Fibroblast of skin of abdomen (primary cell): ENCODE measurements at regions not wholly inside any gene's neighbourhood (a gene's known extent, or its start where the extent isn't known, plus 50 kb on each side); places are given as distances from the start of the nearest gene placed in this dataset.

Experiments
- DNase-seq: peaks from one replicate; pipeline ENCODE4 v3.0.0-alpha.2; 2013

GRCh38 chr4:30350288-30350687 is 369.9 kb upstream of the PCDH7 start:
- no peak for DNase-seq

- DNase-seq, result no peak
These were observed 365.6 kb upstream of the PCDH7 start for GRCh38 chr4:30354605-30355004.

GRCh38 chr4:30362436-30362835 is 357.7 kb upstream of the PCDH7 start:
- no peak for DNase-seq

GRCh38 chr4:30370105-30370504 is 350.1 kb upstream of the PCDH7 start:
- no peak for DNase-seq

- DNase-seq, result peak; percentile 40
These were observed 339.7 kb upstream of the PCDH7 start for GRCh38 chr4:30380404-30380998.

- DNase-seq, result no peak
These were observed 334.5 kb upstream of the PCDH7 start for GRCh38 chr4:30385650-30386049.

- peak; percentile 22 for DNase-seq
These were observed 333.8 kb upstream of the PCDH7 start for GRCh38 chr4:30386266-30386895.

GRCh38 chr4:30395902-30396301 is 324.3 kb upstream of the PCDH7 start:
- no peak for DNase-seq

GRCh38 chr4:30396772-30397475 is 323.2 kb upstream of the PCDH7 start:
- DNase-seq, result peak; percentile 31

GRCh38 chr4:30399476-30399875 is 320.7 kb upstream of the PCDH7 start:
- DNase-seq, result no peak

GRCh38 chr4:30402276-30402675 is 317.9 kb upstream of the PCDH7 start:
- peak; percentile 17 for DNase-seq

- no peak for DNase-seq
These were observed 306.3 kb upstream of the PCDH7 start for GRCh38 chr4:30413915-30414314.

GRCh38 chr4:30416547-30416946 is 303.6 kb upstream of the PCDH7 start:
- DNase-seq, result no peak

GRCh38 chr4:30427932-30428331 is 292.2 kb upstream of the PCDH7 start:
- DNase-seq, result no peak

GRCh38 chr4:30429813-30430761 is 290.1 kb upstream of the PCDH7 start:
- DNase-seq, result peak; percentile 81

GRCh38 chr4:30434656-30435055 is 285.5 kb upstream of the PCDH7 start:
- no peak for DNase-seq

GRCh38 chr4:30436394-30436793 is 283.8 kb upstream of the PCDH7 start:
- no peak for DNase-seq

- no peak for DNase-seq
These were observed 282.9 kb upstream of the PCDH7 start for GRCh38 chr4:30437316-30437715.

- no peak for DNase-seq
These were observed 276.9 kb upstream of the PCDH7 start for GRCh38 chr4:30443289-30443688.

- no peak for DNase-seq
These were observed 269.7 kb upstream of the PCDH7 start for GRCh38 chr4:30450474-30450873.

GRCh38 chr4:30454504-30454903 is 265.7 kb upstream of the PCDH7 start:
- no peak for DNase-seq

GRCh38 chr4:30456716-30457115 is 263.5 kb upstream of the PCDH7 start:
- DNase-seq, result no peak

GRCh38 chr4:30460818-30461217 is 259.4 kb upstream of the PCDH7 start:
- no peak for DNase-seq
